ENCODE measurements at regions not wholly inside any gene's neighbourhood (a gene's known extent, or its start where the extent isn't known, plus 50 kb on each side); places are given as distances from the start of the nearest gene placed in this dataset.
A peak's percentile ranks its signal among the peaks of the same experiment; 100 is the strongest.
"Not testable (repeated sequence)": the region's sequence is repeated elsewhere in the genome, so short reads cannot be mapped to it uniquely, and the experiment has no call there.

GRCh38 chr18:55738483-55739114 lies 150.6 kb upstream of the TCF4 start:
- no peak for DNase-seq (ENCODE audit: low read depth in 2 of 2)

GRCh38 chr18:55737781-55738468 lies 149.9 kb upstream of the TCF4 start:
- no peak for DNase-seq (ENCODE audit: low read depth in 2 of 2)

GRCh38 chr18:55737266-55737665 lies 149.3 kb upstream of the TCF4 start:
- no peak for DNase-seq (ENCODE audit: low read depth in 2 of 2)

- no peak for DNase-seq (ENCODE audit: low read depth in 2 of 2)
These were observed 148.0 kb upstream of the TCF4 start for GRCh38 chr18:55735969-55736368.

- no peak for DNase-seq (ENCODE audit: low read depth in 2 of 2)
These were observed 147.3 kb upstream of the TCF4 start for GRCh38 chr18:55735199-55735855.

- DNase-seq (ENCODE audit: low read depth in 2 of 2), result no peak
These were observed 144.5 kb upstream of the TCF4 start for GRCh38 chr18:55732227-55733106.

GRCh38 chr18:55731594-55732042 lies 143.6 kb upstream of the TCF4 start:
- no peak for DNase-seq (ENCODE audit: low read depth in 2 of 2)

- DNase-seq (ENCODE audit: low read depth in 2 of 2), result not testable (repeated sequence)
These were observed 133.0 kb upstream of the TCF4 start for GRCh38 chr18:55721006-55721405.

- no peak for DNase-seq (ENCODE audit: low read depth in 2 of 2)
These were observed 125.7 kb upstream of the TCF4 start for GRCh38 chr18:55713707-55714106.

GRCh38 chr18:55706898-55707297 lies 118.9 kb upstream of the TCF4 start:
- peak; percentile 87 to 88 for DNase-seq (ENCODE audit: low read depth in 2 of 2)

- no peak for DNase-seq (ENCODE audit: low read depth in 2 of 2)
These were observed 111.3 kb upstream of the TCF4 start for GRCh38 chr18:55699233-55699765.

GRCh38 chr18:55696811-55697210 lies 108.8 kb upstream of the TCF4 start:
- DNase-seq (ENCODE audit: low read depth in 2 of 2), result no peak

- DNase-seq (ENCODE audit: low read depth in 2 of 2), result no peak
These were observed 107.1 kb upstream of the TCF4 start for GRCh38 chr18:55695091-55695490.

GRCh38 chr18:55694291-55694690 lies 106.3 kb upstream of the TCF4 start:
- DNase-seq (ENCODE audit: low read depth in 2 of 2), result no peak

- no peak for DNase-seq (ENCODE audit: low read depth in 2 of 2)
These were observed 100.0 kb upstream of the TCF4 start for GRCh38 chr18:55688030-55688429.

- DNase-seq (ENCODE audit: low read depth in 2 of 2), result no peak
These were observed 99.1 kb upstream of the TCF4 start for GRCh38 chr18:55687106-55687505.

GRCh38 chr18:55685638-55686037 lies 97.6 kb upstream of the TCF4 start:
- DNase-seq (ENCODE audit: low read depth in 2 of 2), result no peak

GRCh38 chr18:55672574-55673361 lies 84.8 kb upstream of the TCF4 start:
- peak in 1 of 2 experiments; percentile 8 for DNase-seq (ENCODE audit: low read depth in 2 of 2)

GRCh38 chr18:55665506-55665905 lies 77.5 kb upstream of the TCF4 start:
- DNase-seq (ENCODE audit: low read depth in 2 of 2), result no peak

GRCh38 chr18:55664758-55665400 lies 76.9 kb upstream of the TCF4 start:
- DNase-seq (ENCODE audit: low read depth in 2 of 2), result not testable (repeated sequence)

All from fibroblast of skin of left quadriceps (primary cell).